ENCODE measurements at regions not wholly inside any gene's neighbourhood (a gene's known extent, or its start where the extent isn't known, plus 50 kb on each side); places are given as distances from the start of the nearest gene placed in this dataset.

GRCh38 chr10:47249881-47250280, 50.1 kb upstream of the GDF10 start:
- H3K9me2 ChIP-seq (ENCODE audit: insufficient read depth): no peaks in the 10 kb centered on the region
- no peak overlapping the region for H3K4me2 ChIP-seq
- H3F3A ChIP-seq (ENCODE audit: insufficient read depth, low read depth): no peaks in the 10 kb centered on the region
- no peaks in the 10 kb centered on the region for H4K20me1 ChIP-seq (ENCODE audit: insufficient read depth)
- H2AFZ ChIP-seq: no peak overlapping the region
- CTCF ChIA-PET: no interaction called here
- TF ChIP-seq EZH2 (IDR thresholded peaks at IDR 0.05; ENCODE audit: low read depth): no peak
- TF ChIP-seq CTCF (conservative IDR thresholded peaks at IDR 0.05): no peak
- H3K79me2 ChIP-seq (ENCODE audit: low read depth): no peaks in the 10 kb centered on the region
- no peak for DNase-seq
- BruUV-seq (replicated peaks): no TSS peak
- H3K36me3 ChIP-seq (ENCODE audit: low read depth): no peaks in the 10 kb centered on the region
- no peaks in the 10 kb centered on the region for H3K4me1 ChIP-seq (replicated peaks; ENCODE audit: insufficient read depth)
- H3K4me3 ChIP-seq: no peak overlapping the region
- H3K9me3 ChIP-seq (ENCODE audit: insufficient read depth, low read depth): no peaks in the 10 kb centered on the region
- no peak overlapping the region for H3K27ac ChIP-seq
- POLR2A ChIA-PET (ENCODE audit: unreplicated experiment): no interaction called here
- H3K27me3 ChIP-seq (ENCODE audit: insufficient read depth, low read depth): peaks cover 4% of the 10 kb centered on the region; the same call in 1 of the 2 replicates
- intact Hi-C loops (cut with micrococcal nuclease; ENCODE audit: unreplicated experiment): no loop called here
